Activated CD8-positive, alpha-beta memory T cell treated with anti-CD3 and anti-CD28 coated beads for 36 hours (primary cell): ENCODE measurements at regions not wholly inside any gene's neighbourhood (a gene's known extent, or its start where the extent isn't known, plus 50 kb on each side); places are given as distances from the start of the nearest gene placed in this dataset.

Source experiments
- CTCF ChIA-PET: fragments of 350-600 bp; sonication (Branson Sonifier 250); formaldehyde crosslinking; loops from one replicate; lab custom pipeline; 2021; ENCODE audit warnings: antibody characterized with exemption; lab: Charles Lee
- POLR2A ChIA-PET: fragments of 350-600 bp; sonication (Branson Sonifier 250); formaldehyde crosslinking; loops from one replicate; lab custom pipeline; 2021; ENCODE audit warnings: antibody characterized with exemption; lab: Charles Lee

DNA sequence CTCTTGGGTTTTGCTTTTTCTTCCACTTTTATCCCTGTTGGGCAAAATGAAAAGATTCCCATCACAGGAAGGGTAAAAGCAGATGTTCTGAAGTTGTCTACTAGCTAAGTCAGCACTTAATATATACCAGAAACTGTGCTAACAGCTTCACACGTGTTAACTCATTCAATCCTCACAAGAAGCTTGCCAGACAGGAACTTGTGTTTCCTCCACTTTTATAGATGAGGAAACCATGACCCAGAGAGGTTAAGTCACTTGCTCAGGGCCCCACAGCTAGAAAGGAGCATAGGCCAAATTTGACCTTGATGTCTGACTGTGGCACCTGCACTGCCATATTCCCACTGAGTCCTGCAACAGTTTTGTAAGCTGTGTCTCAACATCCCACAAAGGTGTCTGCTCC lies 76.8 kb upstream of the EPC2 start:
- CTCF ChIA-PET = interaction anchor here (0.6 kb wide), 1 partner anchor 17 kb away, joined by 3 read pairs; no protein-coding TSS in a partner anchor
- POLR2A ChIA-PET = no interaction called here

GRCh38 chr2:148568597-148568996 lies 76.0 kb upstream of the EPC2 start:
- POLR2A ChIA-PET = no interaction called here
- CTCF ChIA-PET = no interaction called here

GRCh38 chr2:148569221-148569620 lies 75.3 kb upstream of the EPC2 start:
- ChIA-PET CTCF (no interaction called here), POLR2A (no interaction called here)

DNA sequence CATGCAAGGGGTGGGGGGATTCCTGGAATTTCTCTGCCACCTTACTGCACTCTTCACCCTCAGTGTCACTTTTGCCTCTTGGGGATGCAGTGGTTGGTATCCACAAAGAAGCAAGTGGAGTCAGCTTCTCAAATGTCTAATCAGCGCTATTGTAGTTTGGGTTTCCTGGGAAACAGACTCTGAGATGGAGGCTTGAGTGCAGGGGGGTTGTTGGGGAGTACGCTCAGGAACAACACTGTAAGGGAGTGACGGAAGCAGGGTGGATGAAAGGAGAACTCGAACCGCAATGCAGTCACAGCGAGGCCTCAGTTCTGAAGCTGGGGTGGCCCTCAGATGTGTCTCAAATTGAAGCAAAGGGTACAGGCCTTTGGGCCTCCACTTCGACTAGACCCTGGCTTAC lies 73.6 kb upstream of the EPC2 start:
- CTCF ChIA-PET = interaction anchor here (0.6 kb wide), 1 partner anchor 10 kb away, joined by 3 read pairs; no protein-coding TSS in a partner anchor

DNA sequence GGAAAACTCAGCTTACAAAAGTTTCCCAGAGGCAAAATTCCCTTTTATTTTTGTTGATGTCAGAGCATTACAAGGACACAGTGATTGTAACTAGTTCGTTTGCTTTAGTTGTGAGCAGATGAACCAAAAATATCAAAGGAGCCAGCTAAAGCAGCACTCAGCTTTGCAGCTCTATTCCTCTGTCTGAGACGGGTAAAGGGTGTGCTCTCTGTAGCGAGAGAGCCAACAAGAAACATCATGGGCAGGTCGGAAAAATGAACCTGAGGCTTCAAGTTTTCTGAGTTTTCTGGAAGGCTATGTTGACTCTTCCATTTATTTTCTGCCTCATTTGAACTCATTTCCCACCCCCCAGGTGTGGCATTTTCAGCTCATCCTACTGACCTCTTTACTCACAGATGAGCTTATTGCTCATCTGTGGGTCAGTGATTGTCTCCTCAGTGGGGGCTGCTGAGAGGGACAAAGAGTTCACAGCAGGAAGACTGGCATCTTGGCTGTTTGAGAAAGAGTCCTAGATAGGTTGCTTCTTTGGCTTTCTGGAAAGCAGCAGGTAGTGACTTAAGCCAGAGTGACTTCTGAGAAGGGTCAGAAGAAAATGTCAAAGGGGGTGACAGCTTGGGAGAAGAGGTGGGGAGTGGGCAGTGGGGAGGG lies 66.6 kb upstream of the EPC2 start:
- ChIA-PET POLR2A (no interaction called here), CTCF (no interaction called here)

More for the DNA sequence above, 73.6 kb upstream of the EPC2 start:
- POLR2A ChIA-PET = no interaction called here

GRCh38 chr2:148578493-148578884 lies 66.1 kb upstream of the EPC2 start:
- ChIA-PET CTCF (no interaction called here), POLR2A (no interaction called here)

DNA sequence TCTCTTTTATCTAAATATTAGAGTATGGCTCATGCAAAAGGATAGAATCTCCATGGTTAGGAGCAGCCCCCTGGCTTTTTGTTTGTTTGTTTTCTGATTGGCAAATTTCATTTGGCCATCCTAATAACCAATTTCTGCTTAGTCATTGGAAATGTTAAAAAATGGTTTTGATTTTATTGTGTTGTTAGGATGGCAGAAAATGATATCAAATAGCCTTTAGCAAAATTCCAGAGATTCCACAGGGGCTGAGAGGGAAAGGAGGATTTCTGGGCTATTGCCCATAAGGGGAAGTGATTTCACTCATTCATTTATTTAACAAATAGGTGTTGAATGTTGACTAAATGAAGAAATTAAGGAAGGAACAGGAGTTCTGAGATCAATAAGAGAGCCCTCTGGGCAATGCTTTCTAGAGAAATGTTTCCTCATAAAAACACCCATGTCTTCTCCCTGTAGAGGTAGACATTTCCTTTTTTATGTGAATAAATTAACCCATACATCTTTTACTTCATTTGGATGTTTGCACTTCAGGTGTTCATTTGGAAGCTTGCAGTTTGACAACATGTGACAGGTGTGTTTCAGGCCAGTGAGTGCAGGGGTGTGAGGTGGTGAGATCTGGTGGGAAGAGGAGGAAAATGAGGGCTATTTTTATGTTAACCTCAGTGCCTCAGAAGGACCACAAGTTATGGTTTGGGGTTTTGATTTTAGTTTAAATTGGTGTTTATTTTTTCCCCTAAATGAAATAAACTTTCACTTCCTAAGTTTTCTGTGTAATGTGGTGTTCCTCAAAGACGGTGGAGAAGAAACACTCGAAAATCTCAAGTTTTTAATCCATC lies 61.7 kb upstream of the EPC2 start:
- POLR2A ChIA-PET = no interaction called here
- CTCF ChIA-PET = no interaction called here

GRCh38 chr2:148585696-148586095 lies 58.9 kb upstream of the EPC2 start:
- POLR2A ChIA-PET = no interaction called here
- CTCF ChIA-PET = no interaction called here

DNA sequence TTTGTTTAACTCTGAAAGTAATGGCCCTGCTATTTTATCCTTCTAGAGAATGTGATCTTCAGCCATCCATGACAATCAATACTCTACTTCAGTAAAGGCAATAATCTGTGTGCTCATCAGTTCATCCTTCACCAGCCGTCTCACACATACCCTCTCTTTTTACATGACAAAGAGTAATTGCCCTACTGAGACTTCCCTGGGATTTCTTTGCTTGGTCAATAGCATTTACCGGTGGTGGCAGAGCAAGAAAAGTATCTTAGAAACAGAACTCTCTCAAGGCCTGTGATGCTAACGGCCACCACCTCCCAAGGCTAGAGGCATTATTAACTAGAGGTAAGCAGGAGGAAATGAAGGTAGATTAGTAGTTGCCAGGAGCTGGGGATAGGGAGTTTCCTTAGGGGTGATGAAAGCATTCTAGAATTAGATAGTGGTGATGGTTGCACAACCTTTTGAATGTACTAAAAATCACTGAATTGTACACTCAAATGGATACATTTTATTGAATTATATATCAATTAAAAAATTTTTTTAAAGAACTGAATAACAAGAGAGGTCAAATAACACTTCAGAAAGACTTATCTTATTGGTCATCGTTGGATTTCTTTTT lies 57.9 kb upstream of the EPC2 start:
- ChIA-PET CTCF (interaction anchor here (0.7 kb wide), 1 partner anchor 108 kb away, joined by 3 read pairs; no protein-coding TSS in a partner anchor), POLR2A (no interaction called here)

- CTCF ChIA-PET = no interaction called here
- POLR2A ChIA-PET = interaction anchor here (0.5 kb wide), 1 partner anchor 154 kb away, joined by 3 read pairs; no protein-coding TSS in a partner anchor
These were observed 53.9 kb upstream of the EPC2 start for GRCh38 chr2:148590612-148591011.

DNA sequence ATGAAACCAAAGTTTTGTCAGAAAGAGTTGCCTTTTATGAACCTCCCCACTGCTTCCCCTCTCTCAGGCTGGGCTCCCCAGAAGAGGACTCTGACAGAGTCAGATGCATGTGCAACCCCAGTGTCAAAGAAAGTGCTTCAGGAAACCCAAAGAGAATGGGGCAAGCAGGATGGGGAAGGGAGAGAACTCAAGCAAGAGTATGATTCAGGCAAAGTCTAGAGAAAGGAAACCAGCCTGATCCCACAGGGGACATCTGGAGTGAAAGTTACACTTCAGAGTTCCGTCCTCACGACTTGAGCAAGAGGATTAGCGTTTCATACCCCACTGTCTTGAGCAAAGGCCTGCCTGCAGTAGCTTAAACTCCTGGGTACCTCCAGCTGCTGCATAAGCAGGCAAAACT lies 51.8 kb upstream of the EPC2 start:
- ChIA-PET POLR2A (no interaction called here), CTCF (no interaction called here)

- CTCF ChIA-PET = no interaction called here
These were observed 51.1 kb upstream of the EPC2 start for GRCh38 chr2:148593421-148593820.

DNA sequence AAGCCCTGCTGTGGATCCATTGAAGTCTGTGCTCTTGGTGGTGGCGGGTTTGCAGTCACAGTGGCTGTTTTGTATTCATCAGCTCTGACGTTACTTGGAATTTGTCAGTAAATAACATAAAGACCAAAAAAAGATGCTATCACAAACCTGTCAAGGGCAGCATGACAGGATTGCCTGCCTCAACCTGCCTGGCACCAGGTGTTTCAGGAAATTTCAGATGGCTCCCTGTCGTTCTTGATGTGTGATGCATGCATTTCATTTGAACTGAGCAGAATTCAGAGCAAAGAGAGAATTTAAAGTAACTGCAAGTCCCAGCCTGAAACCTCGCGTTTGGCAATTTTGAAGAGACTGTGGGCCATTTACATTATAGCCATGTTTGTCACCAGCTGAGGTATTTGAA lies 50.3 kb upstream of the EPC2 start:
- ChIA-PET POLR2A (no interaction called here), CTCF (no interaction called here)

More at GRCh38 chr2:148593421-148593820, 51.1 kb upstream of the EPC2 start:
- POLR2A ChIA-PET = no interaction called here
